GM21360 (cell line): ENCODE measurements at regions not wholly inside any gene's neighbourhood (a gene's known extent, or its start where the extent isn't known, plus 50 kb on each side); places are given as distances from the start of the nearest gene placed in this dataset.

ENCODE experiments used
- ATAC-seq: cut with Tn5 transposase; IDR thresholded peaks from one replicate; pipeline ENCODE4 v1.9.1; 2021; ENCODE audit warnings: mild to moderate bottlenecking, moderate library complexity; ENCODE audit not compliant: unreplicated experiment

DNA sequence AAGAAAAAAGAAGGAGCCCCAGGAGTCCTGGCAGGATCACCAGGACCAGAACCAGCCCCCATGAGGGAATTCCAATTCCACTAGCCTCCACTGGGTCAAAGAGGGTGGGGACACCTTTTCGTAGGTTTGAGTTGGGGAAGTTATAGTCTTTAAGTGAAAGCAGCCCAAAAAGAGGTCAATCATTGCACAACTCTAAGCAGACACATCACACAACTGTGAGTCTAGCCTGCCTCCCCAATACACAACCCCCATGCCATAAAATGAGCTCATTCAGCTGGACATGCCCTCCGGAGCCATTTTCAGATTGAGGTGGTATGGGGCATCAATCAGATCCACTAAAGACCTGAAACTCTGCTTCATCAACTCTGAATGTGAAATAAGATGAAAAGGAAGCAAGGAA, 179.9 kb downstream of the NPHP4 start:
- ATAC-seq = no peak

DNA sequence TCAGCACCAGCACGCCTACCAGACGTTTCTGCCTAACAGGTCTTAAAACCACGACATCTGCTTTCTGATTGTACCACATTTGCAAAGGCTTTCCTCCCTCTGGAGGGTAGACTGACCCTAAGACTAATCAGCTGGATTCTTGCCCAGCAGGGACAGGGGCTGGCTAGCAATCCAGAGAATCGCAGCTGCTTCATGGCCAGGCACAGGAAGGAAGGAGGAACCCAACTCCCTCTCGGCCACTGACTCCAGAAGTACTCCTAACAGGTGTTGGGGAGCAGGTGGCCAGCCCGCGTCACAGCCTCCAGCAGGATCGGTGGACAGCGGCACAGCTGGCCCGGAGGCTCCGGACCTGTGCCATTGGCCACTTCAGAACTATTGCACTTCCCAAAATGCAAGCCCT, 180.8 kb downstream of the NPHP4 start:
- ATAC-seq = no peak

DNA sequence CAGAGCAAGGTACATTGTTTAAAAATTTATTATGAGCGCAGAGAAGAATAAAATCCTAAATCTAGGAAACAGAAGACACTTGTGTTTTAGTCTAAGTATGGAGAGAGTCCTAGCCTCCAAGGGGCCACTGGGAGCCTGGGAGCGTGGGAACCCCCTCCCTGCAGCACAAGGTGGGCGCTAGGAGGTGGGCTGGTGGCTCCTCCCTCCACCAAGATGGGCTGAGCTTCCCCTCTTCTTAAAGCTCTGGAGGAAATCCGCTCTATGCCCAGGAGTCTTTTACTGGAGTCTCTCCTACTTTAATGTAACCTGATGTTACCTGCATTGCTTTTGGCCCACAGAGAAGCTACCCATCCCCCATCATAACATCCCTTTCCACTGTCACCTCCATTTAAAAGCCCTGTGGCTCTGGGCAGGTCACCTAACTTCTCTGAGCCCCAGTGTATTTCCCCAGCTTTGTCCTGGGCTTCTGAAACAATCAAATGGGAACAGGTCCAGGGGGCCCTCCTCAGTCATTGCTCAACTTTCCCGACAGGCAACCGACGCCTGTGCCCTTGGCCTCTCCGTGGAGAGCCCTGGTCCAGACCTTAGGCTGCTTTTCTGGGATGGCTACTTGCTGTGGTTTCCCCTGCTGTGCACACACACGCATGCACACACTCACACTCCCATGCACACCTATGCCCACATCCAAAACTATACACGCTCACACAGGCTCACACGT, 181.5 kb downstream of the NPHP4 start:
- ATAC-seq = no peak

DNA sequence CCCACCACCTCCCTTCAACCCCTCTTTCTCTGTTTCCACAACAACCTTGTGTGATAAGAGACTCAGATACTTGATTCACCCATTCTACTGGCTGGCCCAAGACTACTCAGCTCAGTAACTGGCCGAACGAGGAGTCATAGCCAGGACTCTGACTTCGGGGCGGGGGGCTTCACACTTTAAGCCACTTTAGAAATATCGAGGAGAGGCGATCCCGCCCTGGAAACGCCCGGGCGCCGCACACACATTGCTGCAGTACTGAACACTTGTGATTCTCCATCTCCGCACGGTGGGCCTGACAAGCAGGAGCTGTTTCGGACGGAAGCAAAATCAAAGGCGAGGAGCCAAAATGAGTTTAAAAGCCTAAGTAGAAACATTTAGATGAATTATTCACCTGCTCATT, 182.1 kb downstream of the NPHP4 start:
- no peak for ATAC-seq

DNA sequence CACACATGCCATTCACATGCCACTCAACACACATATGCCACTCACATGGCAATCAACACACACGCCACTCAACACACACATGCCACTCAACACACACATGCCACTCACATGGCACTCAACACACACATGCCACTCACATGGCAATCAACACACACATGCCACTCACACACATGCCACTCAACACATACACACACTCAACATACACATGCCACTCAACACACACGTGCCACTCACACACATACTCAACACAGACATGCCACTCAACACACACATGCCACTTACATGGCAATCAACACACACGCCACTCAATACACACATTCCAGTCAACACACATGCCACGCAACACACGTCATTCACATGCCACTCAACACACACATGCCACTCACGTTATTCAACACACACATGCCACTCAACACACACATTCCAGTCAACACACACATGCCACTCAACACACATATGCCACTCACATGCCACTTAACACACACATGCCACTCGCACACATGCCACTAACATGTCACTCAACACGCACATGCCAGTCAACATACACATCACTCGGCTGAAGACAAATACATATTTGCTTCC, 182.9 kb downstream of the NPHP4 start:
- no peak for ATAC-seq

DNA sequence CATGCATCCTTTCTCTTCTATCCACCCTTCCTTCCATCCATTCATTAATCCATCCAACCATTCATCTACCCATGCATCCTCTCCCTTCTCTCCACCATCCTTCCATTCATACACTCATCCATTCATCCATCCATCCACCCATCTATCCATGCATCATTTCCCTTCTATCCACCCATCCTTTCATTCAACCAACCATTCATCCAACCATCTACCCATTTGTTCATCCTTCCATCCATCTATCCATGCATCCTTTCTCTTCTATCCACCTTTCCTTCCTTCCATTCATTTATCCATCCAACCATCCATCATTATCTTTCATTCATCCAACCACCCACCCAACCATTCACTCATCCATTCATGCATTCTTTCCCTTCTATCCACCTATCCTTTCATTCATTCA, 188.4 kb downstream of the NPHP4 start:
- no peak for ATAC-seq

DNA sequence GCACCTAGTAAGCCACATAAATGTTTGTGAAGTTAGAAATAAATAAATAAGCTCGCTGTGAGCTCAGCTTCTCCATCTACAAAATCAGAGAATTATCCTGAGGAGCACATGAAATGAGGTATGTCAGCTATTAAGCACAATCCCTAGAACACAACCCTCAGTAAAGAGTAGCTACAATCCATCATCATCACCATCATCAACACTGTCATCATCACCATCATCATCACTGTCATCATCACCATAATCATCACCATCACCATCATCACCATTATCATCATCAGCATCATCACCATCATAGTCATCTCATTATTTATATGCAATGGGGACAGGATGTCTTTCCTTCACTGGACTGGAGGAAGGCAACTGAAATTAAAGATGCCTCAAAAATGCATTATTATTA, 189.6 kb downstream of the NPHP4 start:
- no peak for ATAC-seq

DNA sequence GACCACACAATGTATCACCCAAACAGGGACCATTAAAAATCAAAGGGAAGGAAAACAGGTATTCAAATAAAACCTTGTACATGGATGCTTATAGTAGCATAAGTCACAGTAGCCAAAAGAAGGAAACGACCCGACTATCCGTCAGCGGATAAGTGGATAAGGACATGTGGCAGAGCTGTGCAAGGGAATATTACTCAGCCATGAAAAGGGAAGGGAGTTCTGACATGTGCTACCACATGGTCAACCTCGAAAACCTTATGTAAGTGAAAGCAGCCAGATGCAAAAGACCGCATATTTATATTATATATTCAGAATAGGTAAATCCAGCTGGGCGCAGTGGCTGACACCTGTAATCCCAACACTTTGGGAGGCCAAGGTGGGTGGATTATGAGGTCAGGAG, 193.3 kb downstream of the NPHP4 start:
- no peak for ATAC-seq

DNA sequence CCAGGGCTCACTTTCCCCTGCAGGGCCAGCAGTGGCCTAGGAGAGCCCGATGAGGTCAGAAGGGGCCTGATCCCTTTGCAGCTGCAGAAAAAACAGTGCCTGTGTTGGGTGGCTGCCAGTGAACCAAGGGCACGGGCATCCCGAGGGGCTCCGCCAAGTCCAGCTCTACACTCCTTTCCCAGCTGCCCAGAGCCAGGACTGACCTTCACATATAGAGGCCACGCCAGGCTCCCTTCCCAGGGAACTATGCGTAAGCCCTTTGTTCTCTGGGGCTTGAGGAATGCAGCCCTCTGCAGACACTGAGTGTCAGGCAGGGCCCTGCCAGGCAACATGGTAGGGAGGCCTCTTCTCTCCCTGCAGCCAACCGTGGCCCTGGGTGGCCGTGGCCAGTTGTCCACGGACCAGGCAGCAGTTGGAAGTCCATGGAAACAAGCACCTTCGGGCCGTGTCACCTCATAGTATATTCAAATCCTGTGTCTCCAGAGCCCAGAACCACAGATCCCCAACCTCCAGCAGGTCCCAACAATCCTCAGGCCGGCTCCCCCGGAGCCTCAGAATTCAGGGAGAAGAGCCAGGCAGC, 194.0 kb downstream of the NPHP4 start:
- no peak for ATAC-seq

DNA sequence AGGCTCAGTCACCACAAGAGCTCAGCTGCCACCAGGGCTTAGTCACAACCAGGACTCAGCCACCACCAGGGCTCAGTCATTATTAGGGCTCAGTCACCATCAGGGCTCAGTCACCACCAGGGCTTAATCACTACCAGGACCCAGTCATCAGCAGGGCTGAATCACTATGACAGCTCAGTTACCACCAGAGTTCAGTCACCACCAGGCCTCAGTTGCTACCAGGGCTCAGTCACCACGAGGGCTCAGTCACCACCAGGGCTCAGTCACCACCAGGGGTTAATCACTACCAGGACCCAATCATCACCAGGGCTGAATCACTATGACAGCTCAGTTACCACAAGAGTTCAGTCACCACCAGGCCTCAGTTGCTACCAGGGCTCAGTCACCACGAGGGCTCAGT, 196.2 kb downstream of the NPHP4 start:
- ATAC-seq = no peak

DNA sequence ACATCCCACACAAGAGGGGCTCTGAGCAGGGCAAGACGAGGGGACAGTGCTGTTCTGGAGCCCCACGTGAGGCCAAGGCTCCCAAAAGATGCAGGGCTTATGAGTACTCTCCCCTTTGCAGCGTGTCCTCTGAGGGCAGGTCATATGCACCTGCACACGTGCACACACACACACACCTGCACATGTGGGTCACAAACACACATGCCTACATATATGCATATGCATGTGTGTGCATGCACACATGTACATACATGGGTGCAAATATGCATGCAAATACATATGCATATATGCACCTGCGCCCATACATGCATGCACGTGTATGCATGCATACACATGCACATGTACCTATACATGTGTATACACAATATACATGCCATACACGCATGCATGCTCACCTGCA, 197.9 kb downstream of the NPHP4 start:
- no peak for ATAC-seq

DNA sequence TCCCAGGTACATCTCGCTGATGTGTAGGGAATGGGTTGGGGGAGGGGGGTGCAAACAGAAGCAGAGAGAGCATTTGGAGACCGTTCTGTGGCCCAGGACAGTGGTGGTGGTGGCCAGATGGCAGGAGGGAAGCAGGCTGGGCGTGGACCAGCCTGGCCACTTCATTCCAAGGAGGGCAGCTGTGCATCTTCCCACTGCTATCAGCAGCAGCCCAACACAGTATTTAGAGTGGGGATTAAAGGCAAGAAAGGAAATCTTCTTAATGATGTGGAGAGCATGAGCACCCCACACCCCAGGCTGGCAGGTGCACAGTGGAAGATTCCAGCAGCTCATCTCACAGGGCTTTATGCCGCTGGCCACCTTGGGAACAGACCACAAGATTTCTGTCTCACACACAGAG, 198.7 kb downstream of the NPHP4 start:
- ATAC-seq = no peak

DNA sequence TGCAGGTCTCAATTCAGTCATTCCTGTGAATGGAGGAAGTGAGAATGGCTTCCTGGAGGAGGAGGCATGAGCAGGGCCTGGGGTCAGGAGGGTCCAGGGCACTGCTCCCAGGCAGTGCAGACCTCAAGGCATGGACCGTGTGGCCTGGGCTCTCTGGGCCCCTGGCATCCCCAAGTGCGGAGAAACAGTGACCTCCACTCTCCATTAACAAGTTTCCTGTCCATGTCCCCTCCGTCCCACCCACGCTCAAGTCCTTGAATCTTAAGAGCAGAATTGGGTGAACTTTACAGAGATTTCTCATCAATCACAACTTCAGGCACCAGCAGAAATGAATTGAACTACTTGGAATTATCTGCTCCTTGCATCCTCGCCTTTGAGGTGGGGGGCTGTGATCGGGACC, 211.1 kb downstream of the NPHP4 start:
- no peak for ATAC-seq

DNA sequence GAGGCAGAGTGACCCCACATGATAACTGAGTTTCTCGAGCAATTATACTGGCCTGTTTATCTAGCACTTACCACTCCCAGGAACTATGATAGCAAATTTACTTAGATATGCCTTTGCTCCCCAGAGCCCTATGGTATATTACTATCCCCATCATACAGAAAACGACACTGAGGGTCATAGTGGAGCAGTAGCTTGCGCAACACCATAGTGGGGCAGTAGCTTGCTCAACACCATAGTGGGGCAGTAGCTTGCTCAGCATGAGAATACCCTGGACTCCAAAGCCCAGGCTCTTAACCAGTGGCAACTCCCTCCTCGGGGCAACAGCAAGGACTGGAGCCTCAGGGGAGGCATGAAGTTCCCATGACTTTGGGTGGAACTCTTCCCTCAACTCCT, 211.9 kb downstream of the NPHP4 start:
- no peak for ATAC-seq

DNA sequence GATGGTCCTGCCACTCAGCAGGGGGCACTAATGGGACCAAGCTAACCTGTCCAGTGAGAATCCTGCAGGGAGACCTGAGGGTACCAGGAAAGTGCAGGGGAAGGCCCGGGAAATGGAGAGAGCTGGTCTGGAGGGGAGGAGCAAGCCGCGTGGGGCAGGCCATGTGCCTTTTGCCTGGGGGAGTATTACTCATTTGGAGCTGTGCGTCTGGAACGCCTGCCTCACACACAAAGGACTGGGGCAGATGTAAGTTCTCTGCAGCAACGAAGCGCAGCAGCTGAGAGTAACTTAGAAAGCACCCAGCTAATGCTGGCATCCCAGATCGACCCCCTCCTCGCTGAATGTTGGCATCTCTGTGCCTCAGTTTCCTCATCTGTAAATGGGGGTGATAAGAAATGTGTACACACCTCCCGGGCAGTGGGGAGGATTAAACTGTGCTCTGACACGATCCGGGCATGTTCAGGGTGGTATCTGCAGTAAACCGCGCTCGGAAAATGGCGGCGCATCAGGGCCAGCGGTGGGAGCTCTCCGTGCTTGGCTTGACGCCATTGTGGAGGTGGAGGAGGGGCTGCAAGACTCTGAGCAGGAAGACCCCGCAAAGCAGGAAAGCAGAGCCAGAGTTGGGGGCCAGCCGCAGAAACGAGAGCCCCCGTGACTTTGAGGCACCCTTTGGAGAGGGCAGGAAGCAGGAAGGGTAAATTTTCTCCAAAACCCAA, 212.5 kb downstream of the NPHP4 start:
- no peak for ATAC-seq

DNA sequence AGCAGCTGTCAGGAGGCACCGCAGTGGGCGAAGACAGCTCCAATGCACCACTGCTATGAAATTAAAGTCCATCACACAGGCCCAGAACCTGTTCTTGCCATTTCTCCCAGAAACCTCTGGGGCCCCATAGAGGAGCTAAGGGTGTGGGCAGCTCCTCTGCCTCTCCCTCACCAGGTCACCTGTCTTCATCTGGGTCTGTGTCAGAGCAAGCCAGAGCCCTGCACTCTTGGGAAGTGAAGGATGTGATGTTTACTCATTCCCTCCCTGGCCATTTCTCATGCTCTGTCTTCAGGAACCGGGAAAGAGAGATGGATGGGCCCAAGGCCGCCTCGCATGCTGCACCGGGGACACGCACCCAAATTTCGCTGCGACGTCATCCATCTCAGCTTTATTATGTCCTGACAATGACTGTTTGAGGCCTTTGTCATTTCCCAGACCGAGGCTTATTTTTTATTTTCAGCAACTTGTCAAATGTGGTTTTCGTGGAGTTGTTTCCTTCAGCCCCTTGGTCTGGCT, 216.1 kb downstream of the NPHP4 start:
- ATAC-seq = no peak

DNA sequence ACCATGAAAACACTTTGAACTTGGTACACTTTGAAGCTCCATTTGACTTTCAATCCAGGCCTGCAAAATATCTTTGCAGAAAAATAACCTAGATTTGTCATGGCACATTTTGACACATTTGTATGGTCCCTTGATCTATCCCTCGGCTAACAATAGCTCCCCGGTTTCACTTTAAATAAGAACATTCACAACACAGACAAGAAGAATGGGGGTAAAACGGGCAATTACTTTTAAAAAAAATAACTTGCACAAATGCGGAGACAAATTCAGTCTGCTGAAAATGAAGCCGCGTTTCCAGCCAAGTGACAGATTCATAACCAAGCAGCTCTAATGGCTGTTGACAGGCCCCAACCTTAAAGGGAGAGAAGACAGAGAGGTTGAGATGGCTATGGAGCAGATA, 218.2 kb downstream of the NPHP4 start:
- no peak for ATAC-seq

DNA sequence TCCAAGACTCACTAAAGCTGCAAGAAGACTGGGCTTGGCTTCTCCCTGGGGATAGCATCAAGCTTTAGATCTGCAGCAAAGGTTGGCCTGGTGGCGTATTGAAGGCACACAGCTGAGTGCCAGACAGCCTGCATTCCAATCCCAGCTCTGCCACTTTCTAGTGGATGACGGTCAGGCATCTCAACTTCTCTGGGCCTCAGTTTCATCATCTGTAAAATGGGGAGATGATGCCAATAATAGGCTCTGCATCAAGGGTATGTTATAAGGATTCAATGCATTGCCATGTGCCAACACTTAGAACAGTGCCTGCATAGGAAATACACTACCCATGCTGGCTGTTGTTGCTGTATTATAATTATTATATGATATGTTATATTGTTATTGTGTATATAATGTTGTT, 220.4 kb downstream of the NPHP4 start:
- no peak for ATAC-seq

DNA sequence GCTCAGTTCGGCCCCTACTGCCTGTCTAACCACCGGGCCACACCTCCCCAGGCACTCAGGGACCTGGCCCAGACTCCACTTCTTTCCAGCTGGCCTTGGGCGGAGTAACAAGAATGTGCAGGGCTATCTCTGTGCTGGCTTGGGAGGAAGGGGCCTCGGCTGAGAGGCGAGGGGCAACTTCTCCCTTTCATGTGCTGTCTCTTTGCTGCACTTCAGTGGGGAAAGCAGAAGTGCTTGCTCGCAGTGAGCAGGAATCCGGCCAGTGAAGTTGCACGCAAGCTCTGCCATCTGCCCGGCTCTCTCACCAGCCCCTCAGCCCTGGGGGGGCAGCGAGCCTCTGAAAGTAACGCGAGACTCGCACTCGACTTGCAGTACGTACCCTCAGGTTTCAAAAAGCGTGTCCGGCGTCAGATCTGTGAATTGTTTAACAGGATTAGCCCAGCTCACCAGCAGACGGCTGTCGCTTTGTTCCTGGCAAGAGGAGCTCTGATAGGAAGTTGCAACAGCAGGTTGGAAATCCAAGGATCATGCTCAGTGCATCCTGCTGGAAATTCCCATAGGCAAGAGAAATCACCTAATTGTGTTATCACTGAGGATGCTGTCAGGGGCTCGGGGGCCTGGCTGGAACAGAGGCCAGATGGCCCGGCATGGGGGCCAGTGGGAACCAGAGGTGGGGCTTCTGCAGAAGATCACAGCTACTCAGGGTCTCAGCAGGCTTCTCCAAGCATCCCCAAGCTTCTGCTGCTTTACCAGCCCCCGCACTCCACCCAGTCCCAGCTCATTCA, 221.1 kb downstream of the NPHP4 start:
- no peak for ATAC-seq

DNA sequence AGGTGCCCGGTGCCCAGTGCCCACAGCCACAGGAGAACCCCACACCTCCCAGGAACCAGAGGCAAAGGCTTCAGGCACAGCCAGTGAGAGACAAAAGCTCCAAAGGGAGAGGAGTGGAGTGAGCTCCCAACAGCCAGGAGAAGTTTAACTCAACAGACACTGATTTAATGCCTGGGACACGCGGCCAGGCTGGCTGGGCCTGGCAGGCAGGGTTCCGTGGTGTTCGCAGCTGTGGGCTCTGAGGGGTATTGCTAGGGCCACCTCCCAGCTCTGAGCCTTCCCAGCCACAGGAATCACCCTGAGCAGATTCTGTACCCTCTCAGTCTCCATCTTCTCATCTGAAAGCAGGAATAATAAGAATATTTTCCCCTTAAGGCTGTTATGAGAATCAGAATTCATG, 222.5 kb downstream of the NPHP4 start:
- ATAC-seq = no peak

DNA sequence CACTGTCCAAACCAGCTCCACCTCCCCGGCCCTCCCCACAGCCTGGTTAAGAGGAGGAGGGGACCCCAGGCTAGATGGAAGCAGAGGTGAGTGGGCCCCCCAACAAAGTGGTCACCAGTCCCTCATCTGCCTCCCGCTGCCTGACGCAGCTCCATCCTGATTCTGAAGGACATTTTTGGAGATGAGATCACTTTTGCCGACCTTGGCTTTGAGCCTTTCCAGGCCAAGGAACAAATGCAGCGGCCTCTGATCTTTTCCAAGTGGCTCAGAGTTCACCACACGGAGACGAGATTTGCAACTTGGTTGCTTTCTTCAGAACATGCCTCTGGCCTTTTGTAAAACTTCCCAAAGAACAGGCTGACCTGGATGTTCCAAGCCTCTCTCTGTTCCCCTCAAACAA, 223.1 kb downstream of the NPHP4 start:
- no peak for ATAC-seq
